Activated CD4-positive, alpha-beta T cell treated with anti-CD3 and anti-CD28 coated beads, Interleukin-2, Interleukin-4, amounts not matched to agents 100 ng/mL and 50 ng/mL, durations not matched to agents 16 hours and 8 hours (primary cell): ENCODE measurements at regions not wholly inside any gene's neighbourhood (a gene's known extent, or its start where the extent isn't known, plus 50 kb on each side); places are given as distances from the start of the nearest gene placed in this dataset.

Source experiments
- DNase-seq: peaks from one replicate; pipeline ENCODE4 v3.0.0-alpha.2; 2020; ENCODE audit warnings: low spot score

DNA sequence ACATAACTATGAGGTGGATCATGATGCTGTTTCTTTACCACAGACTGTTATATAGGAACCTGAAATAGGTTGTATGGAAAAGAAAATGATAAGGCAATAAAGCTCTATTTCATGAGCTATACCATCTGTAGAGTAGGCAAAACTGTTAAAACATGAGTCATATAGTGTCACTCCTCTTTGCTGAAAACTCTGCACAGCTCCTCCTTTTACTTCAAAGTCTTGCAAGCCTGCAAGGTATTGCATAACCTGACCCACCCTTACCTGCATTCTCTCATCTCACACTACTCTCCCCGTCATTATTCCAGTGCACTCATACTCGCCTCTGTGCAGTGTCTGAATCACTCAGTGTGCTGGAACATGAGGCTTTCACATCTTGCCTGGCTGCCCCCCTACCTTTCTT, 790.1 kb downstream of the EFNA5 start:
- no peak for DNase-seq

DNA sequence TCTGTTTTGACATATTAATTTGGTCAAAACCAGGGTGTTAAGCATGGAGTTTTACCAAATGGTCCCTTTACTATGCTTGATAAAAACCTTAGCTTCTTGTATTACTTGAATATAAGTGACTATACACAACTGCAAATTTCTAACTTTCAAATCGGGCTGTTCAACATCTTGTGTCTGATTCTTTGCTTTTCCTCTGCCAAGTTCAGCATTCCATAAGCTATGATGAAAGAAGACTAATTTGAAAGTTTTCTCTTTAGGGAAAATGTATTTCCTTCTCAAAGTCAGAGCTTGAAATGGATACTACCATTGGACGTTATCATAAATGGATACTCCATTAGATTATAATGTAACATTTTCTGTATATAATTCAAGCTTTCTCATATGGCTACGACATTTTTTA, 792.9 kb downstream of the EFNA5 start:
- DNase-seq = no peak

DNA sequence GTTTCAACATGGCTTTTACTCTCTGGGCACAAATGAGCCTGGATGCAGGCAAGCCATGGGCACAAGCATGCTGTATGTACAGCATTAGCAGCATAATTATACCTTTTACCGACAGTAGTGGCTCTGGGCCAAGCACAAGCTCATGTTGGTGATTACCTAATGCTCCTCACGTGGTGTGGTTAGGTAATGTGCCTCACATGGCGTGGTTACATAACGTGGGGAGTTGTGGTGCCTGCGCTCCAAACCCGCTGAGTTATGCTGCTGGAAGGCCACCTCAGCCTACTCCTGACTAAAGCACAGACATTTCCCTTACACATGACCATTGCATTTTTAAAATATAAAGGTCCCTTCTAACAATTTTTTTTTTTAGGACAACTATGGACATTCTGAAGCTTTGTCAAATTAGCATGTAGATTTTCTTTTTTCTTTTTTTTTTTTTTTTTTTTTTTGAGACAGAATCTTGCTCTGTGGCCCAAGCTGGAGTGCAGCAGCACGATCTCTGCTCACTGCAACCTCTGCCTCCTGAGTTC, 794.0 kb downstream of the EFNA5 start:
- DNase-seq = no peak

DNA sequence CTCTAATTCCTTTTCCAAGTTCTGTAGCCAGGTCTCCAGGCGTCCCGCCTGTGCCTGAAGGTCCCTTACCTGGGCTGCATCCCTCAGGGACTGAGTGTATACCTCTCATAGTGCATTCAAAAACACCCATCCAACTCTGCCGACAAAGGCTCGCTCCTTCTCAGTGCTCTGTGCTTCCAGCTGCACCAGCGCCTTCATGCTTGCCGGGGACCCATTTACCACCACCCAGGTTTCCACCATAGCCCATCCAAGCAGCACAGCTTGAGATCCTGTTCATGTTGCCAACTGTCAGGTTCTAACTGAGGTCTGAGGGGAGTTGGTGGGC, 794.5 kb downstream of the EFNA5 start:
- no peak for DNase-seq

DNA sequence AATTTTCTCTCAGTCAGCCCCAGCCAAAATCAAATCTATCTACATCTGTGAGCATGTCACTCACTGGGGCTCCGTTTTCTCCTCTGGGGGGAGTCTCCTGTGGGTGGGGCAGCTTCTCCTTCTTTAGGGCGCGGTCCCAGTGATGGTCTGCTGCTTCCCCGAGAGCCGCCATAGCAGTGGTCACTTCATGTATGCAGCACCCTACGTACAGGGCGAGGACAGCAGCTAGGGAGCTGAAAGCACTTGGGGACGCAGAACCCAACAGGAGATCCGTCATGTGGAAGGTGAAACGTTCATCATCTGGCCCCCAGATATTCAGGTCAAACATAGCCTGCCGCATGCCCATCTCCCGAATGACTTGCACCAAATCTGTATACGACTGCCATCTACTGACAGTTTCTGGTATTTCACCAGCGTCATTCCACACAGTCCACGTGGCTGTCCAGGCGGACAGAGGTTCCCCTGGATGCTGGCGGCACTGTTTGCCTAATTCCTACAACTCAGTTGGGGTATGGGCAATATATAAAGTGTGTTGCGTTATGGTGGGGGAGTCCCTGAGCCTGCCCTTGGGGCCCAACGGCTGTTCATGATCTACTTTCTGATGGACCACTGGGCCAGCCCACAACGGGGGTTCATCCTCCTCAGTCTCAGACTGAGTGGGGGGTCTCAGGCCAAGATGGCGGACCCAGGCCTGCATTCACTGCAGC, 795.0 kb downstream of the EFNA5 start:
- DNase-seq = peak; percentile 2

DNA sequence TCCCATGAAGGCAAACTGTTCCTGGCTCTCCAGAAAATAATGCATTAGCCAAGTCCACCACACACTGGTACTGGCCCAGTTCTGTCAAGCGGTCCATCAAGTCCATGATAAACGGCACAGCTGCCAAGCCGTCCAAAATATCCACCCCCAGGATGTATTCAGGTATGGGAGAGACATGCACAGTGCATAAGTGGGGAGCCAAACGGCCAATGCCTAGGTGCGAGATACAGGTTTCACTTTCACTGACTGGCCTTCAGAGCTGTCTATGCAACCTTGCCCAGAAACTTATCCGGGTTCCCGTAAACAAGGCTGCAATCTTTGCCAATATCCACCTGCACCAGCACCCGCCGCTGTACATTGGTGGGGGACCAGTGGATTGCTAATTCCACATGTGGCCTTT, 795.8 kb downstream of the EFNA5 start:
- DNase-seq = no peak

DNA sequence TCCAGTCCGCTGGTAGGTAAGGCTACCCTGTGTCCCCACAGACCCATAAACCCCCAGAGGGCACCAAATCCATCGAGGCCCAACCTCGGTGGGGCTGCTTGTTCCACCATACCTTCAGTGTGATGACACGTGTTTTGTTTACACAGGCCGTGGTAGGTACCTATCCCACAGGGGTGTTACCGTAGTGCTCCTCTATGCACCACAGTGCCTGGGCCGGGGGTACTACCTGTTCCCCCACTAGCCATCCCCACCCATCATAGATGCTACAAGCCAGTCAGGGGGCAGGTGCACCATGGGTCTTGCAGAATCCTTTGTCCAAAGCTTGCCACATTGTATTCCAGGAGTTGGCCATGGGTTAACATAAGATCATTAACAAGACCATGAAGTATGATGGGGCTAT, 796.2 kb downstream of the EFNA5 start:
- DNase-seq = no peak

DNA sequence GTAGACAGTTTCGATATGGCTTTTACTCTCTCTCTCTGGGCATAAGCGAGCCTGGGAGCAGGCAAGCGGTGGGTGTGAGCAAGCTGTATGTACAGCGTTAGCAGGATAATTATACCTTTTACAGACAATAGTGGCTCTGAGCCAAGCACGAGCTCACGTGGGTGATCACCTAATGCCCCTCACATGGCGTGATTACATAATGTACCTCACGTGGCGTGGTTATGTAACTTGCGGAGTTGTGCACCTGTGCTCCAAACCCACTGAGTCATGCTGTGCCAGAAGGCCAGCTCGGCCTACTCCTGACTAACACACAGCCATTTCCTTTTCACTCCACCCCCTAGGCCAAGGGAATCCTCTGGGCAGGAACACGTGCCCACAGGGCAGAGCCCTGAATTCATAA, 797.2 kb downstream of the EFNA5 start:
- DNase-seq = no peak

DNA sequence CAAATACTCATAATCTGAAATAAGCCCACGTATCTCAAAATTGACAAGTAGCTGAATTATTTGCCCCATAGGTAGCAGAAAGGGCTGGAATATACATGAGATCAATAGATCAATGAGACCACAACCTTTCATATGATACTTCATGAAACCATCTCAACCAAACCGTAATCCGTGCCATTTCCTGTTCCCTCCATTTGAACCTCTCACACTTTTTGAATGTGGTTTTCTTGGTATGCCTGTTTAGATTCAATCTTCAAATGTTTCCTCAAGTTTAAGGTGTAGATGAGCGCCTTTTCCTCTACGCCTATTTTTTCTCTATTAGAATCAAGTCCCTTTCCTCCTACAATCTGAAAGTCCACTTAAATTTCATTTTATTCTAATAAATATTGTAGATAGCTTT, 805.5 kb downstream of the EFNA5 start:
- DNase-seq = no peak

DNA sequence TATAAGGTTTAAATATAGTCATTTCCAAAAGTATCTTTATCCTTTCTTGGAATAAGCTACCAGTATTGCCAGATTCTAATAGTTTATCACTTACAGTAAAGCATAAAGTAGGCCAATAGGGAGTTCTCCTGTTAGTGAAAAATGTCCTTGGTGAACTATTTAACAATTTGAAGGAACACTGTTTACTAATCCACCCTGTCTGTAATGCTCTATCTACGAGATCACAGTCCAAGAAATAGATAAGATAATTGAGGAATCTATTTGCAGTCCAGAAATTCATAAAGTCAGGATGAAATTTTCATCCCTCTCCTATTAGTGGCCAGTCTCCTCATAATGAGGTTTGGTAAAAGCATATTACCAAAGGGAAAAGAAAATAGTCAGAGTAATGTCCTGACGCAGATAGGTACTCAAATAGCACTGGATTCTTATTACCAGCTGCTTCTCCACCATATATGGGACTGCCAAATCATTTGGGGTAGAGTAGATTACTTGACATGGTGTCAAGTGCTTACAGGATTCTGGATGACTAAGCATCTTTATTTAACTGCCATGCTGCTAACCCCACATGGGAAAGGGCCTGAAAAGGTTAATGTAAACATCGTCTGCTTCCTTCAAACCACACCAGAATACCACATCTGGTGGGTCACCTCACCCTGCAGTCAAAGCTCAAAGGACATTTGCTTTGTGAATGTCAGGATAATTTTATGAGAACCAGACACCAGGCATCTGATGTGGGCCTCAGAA, 808.1 kb downstream of the EFNA5 start:
- DNase-seq = no peak

DNA sequence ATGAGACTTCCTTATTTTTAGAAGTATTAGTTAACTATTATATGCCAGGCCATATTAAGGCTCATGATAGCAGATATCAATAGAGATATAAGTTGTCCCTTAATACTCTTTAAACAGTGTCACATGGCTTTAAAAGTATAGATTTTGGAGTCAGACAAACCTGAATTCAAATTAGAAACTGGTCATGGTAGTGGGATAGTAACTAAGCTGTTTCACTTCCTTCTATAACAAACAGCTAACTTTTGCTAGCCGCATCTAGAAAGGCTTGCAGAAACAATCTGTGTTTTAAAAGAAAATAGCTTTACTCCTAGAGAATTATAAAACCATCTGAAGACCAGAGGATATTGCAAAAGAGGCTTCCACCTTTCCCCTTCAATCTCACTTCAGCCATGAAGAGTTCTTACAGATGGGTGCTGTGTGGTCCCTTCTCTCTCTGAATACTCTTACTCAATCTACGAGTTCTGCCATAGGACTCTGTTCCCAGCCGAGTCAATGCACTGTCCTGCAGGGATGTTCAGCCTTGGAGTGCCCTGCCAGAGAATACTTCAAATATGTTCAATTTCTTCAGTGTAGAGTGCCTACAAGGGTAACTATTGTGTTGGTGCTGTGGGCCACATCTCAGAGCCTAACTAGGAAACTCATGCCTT, 810.2 kb downstream of the EFNA5 start:
- DNase-seq = no peak

DNA sequence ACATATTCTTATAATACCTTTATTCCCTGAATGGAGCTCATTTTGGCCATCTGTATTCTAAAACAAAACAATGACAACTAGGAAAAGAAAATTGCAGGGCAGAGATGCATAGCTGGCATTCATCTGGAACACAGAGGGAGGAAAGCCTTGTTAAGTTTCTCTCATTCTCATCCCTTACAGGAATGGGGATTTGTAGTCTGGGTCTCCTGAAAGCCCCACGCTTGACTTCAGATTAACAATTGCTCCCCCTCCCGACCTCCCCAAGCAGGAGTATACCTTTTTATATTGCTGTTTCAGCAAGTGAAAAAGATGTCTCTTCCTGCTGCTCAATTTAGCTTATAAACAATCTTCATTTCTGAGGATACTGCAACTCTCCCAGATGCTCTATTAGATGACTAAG, 812.1 kb downstream of the EFNA5 start:
- no peak for DNase-seq

DNA sequence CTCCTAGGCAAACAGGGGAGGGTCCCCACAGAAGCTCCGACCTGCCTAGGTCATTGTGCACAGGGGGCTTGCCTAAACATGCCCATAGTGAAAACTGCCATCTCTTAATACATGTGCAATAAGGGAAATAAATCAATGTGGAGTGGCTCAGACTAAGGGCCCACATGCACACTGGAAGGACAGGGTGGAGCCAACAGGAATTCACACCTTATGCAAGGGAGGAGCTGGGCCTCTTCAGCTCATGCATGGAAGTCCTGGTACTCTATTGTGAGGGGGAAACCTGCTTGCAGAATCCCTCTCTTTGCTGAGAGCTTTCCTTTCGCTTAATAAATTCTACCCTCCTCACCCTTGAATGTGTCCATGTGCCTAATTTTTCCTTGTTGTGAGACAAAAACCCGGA, 815.8 kb downstream of the EFNA5 start:
- DNase-seq = no peak

DNA sequence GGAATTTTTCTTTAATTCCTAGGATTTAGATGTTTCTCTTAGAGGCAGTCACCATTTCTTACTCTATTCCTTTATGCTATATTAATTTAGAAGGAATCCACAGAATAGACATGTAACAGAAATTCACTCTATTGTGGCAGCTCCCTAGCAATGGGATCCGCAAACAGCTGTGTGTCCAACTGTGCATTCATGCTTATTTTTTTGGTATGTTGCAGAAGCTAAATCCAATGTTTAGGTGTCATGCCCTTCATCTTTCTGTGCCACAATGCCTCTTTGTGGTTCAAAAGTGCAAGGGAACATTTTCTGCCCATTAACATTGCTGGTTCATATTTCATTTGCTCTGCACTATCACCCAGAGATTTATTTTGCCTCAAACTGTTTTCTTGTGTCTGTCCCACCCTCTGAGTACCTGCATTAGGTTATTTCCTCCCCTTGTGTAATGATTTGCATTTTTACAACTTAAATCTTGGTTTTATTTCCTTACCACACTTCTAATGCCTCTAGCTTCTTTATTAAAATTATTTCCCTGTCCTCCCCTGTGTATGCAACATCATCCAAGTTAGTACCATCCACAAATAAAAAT, 816.5 kb downstream of the EFNA5 start:
- DNase-seq = no peak

DNA sequence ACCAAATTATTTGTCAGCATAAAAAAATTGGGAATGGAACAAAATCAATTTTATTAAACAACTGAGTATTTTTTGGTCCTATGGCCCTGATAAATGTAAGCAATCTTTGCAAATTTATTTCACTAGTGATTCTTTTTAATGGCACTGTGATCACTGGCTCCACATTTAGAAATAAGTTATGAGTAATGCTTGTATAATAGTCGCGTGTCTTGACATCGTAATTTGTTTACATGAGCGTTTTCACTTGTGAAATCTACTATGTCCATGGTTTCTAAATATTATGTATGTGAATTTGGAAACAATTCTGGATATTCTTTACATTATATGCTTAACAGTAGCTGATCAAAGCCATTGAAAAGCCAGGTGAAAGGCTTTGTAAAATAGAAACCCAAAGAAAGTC, 817.5 kb downstream of the EFNA5 start:
- no peak for DNase-seq

DNA sequence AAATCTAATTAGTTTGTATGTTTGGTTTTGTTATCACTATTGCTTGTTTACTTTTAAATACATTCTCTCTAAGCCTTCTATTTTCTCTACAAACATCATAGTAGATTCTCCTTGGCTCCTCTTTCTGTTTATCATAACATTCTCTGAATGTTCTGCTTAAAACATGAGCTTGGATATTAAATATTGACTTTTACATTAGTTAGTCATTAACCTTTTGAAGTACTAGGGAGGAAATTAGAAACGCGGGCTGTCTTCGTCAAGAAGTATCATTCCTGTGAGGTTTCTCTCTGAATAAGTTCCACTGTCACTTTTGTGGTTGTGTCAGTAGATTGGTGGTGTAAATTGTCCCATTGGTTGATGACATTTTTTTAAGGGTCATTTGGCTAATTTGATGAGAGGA, 821.5 kb downstream of the EFNA5 start:
- DNase-seq = no peak

DNA sequence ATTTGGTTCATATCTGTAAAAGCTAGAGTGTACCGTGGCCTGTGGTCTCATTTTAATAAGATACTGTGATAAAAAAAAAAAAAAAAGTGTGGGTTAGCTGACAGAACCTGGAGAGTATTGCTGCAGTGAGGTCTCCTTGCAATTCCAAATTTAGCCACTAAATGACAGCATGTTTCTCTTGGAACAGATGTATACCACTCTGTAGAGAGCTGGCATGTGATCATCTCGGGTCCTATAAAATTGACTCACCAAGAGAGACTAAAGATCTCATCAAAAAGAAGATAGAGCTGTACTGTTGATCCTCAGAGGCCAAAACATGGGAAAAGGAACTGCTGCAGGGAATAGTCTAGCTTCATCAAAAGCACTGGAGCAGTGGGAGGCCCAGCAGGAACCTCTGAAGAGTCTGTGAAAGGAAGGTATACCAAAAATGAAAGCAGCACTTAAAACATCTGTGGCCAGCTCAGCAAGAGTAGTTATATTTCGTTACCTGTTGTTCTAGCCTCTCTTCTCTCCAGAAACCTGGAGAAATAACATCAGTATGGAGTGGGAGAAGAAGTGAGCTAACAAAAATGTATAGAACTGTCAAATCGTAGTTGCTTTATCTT, 826.8 kb downstream of the EFNA5 start:
- DNase-seq = no peak

DNA sequence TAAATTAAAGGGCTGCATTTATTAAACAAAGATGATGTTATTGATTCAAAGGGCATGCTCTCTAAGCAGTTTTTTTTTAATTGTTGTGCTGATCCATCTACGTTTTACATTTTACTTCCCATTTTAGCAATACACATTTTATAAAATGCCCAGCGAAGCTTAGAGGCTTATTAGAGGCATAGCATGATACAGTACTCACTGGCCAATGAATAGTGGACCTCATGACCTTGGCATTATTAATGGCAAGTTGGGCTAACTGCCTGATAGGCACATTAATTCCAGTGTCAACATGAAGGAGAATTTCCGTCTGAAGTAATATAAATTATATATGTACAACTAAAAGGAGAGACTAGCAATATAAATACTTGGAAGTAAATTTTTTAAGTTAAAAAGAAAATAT, 837.2 kb downstream of the EFNA5 start:
- DNase-seq = no peak

DNA sequence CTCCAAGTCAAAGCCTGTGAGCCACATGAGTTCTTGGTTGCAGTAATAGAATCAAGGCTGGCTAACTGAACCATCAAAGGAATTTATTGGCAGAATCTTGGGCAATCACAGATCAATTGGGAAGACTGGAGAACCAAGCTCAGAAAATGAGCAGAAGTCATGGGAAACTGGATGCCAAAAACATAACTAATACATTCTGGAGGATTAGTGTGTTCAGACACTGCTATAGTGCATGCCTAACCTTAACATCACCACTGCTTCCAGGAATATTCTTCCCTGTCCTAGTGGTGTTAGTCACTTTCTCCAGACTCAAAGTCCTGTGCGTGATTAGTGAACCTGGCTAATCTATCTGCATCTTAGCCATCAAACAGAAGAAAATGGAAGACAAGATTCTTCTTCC, 843.7 kb downstream of the EFNA5 start:
- no peak for DNase-seq

DNA sequence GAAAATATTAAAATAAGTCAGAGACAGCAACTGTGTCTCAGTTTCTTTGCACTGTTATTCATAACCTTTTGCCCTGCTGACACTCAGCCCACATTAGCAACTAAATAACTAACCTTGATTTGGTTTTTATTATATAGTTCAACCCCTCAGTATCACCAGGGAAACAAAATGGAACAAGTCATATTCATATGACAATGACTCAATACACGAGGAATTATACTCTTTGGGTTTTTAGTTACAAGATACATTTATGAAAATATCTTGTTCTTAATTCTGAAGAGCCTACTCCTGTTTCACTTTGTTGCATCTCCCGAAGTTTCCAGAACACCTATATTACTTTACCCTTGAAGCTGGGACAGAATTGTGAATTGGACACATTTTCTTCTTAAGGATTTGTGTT, 845.4 kb downstream of the EFNA5 start:
- DNase-seq = no peak

DNA sequence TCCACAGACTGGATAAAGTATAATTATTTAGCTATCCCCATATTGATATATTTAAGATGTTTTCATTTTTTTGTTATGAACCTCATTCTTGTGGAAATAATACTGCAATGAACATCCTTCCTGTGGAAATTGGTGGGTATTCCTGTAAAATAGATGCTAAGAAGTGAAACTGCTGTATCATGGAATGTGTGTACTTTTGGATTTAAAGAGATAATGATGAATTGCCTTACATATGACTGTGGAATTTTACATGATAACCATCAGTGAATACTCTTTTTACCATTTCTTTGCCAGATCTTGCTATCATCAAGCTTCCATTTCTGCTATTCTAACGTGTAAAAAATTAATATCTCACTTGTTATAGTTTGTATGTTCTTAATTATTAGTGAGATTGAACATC, 847.9 kb downstream of the EFNA5 start:
- no peak for DNase-seq

DNA sequence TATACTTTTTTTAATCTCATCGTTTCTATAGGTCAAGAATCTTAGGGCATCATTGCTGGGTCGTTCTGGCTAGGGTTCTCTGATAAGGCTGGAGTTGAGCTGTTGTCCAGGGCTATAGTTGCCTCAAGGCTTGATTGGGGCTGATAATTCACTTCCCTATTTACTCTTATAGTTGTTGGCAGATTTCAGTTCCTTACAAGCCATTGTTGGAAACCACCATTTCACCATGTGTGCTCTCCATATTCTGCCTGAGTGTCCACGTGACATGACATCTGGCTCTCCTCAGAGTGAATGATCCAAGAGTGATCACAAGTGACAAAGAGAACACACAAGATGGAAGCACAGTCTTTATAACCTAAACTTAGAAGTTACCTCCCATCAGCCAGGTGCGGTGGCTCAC, 852.2 kb downstream of the EFNA5 start:
- no peak for DNase-seq

DNA sequence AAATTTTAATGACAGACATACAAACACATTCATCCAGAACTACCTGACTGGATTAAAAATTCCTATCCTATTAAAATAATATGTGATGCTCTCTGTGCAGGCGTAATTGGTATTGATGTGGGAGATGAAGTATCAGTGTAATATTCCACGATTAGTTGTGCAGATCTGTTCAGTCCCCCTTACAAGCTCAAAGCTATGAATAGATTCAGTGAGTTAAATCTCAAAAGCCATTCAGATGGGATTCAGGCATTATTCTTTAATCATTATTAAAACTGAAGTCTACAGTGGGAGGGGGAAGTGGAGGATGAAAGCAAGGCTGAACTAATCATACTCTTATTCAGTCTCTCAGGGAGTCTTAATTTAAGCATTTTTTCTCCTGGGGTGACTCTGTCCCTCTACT, 855.8 kb downstream of the EFNA5 start:
- DNase-seq = no peak
